Uterus (tissue), 3 donors: ENCODE measurements at regions not wholly inside any gene's neighbourhood (a gene's known extent, or its start where the extent isn't known, plus 50 kb on each side); places are given as distances from the start of the nearest gene placed in this dataset.

Experiments used
- DNase-seq, 2 donors: peaks; one replicate each; pipeline ENCODE4 v3.0.0-alpha.2; 2019 to 2020
- H3K27ac ChIP-seq, 2 donors: fragments of 200-600 bp; sonication (generic); 1 replicate in 1 of 2; 2 replicates in 1 of 2; pipeline ENCODE4 v1.5.1; 2016 to 2018
- H3K27me3 ChIP-seq, 2 donors: fragments of 200-600 bp; sonication (generic); one replicate each; pipeline ENCODE4 v1.5.1; 2018 to 2019; ENCODE audit warnings: control low read depth in 1 of 2
- H3K36me3 ChIP-seq, 2 donors: fragments of 200-600 bp; sonication (generic); one replicate each; pipeline ENCODE4 v1.5.1; 2019; ENCODE audit warnings: control low read depth in 1 of 2
- H3K4me1 ChIP-seq, 2 donors: fragments of 200-600 bp; sonication (generic); one replicate each; pipeline ENCODE4 v1.5.1; 2018 to 2019; ENCODE audit warnings: control low read depth in 1 of 2
- H3K4me3 ChIP-seq, 2 donors: fragments of 200-600 bp; sonication (generic); 1 replicate in 1 of 2; 2 replicates in 1 of 2; pipeline ENCODE4 v1.5.1; 2018 to 2019; ENCODE audit warnings: mild to moderate bottlenecking in 1 of 2
- H3K9me3 ChIP-seq, 2 donors: fragments of 200-600 bp; sonication (generic); one replicate each; pipeline ENCODE4 v1.5.1; 2019; ENCODE audit warnings: control low read depth in 1 of 2
- CTCF ChIP-seq, 4 experiments: fragments of 200-600 bp in 2 of 4; fragments of 450-650 bp in 2 of 4; sonication (generic) in 2 of 4; IDR thresholded peaks; one replicate each; pipeline ENCODE4 v1.5.1; 2016 to 2019; ENCODE audit warnings: antibody characterized with exemption in 4 of 4, mild to moderate bottlenecking in 2 of 4, moderate library complexity in 1 of 4
- POLR2A ChIP-seq, 2 donors: fragments of 450-650 bp; IDR thresholded peaks; one replicate each; pipeline ENCODE4 v1.6.1; 2016; ENCODE audit warnings: antibody characterized with exemption in 2 of 2, mild to moderate bottlenecking in 1 of 2, moderate library complexity in 1 of 2
- intact Hi-C: fragments of 100-400 bp; cut with DNase I; formaldehyde crosslinking; loops from one replicate; pipeline ENCODE4 v1.15.1; 2023; ENCODE audit warnings: low total_unique reads
- donor health status: DM: yes; HTN: yes; CAD: no.

- TF ChIP-seq POLR2A (IDR thresholded peaks at IDR 0.05) (no peak), CTCF (IDR thresholded peaks at IDR 0.05) (no peak)
- Histone ChIP-seq H3K4me3 (no peak overlapping the region), H3K9me3 (peaks cover 0 to 8% of the 10 kb centered on the region in 2 donors), H3K4me1 (no peaks in the 10 kb centered on the region), H3K36me3 (no peaks in the 10 kb centered on the region), H3K27ac (no peak overlapping the region), H3K27me3 (no peaks in the 10 kb centered on the region)
- DNase-seq = no peak
- intact Hi-C loops = no loop called here
Observed at GRCh38 chr4:119722670-119723069, 94.1 kb upstream of the PDE5A start.

DNA sequence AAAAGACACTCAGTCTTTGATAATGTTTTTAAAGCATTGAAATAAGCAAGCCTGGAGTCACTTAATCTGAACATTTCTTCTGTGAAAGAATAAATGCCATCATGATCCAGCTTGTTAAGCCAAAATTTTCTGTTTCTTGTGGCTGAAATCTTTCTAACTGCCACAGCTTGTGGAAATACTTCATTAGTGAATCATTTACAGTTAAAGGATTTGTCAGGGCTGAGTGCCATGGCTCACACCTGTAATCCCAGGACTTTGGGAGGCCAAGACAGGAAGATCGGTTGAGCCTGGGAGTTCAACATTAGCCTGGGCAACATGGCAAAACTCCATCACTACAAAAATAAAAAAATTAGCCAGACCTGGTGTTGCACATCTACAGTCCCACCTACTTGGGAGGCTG, 93.3 kb upstream of the PDE5A start:
- intact Hi-C loops = no loop called here
- H3K4me3 ChIP-seq = no peak overlapping the region
- no peak for DNase-seq
- no peaks in the 10 kb centered on the region for H3K4me1 ChIP-seq
- H3K27me3 ChIP-seq = no peaks in the 10 kb centered on the region
- no peak for TF ChIP-seq CTCF (IDR thresholded peaks at IDR 0.05)
- TF ChIP-seq POLR2A (IDR thresholded peaks at IDR 0.05) = no peak
- no peak overlapping the region for H3K27ac ChIP-seq
- peaks cover 0 to 8% of the 10 kb centered on the region in 2 donors for H3K9me3 ChIP-seq
- H3K36me3 ChIP-seq = no peaks in the 10 kb centered on the region

DNA sequence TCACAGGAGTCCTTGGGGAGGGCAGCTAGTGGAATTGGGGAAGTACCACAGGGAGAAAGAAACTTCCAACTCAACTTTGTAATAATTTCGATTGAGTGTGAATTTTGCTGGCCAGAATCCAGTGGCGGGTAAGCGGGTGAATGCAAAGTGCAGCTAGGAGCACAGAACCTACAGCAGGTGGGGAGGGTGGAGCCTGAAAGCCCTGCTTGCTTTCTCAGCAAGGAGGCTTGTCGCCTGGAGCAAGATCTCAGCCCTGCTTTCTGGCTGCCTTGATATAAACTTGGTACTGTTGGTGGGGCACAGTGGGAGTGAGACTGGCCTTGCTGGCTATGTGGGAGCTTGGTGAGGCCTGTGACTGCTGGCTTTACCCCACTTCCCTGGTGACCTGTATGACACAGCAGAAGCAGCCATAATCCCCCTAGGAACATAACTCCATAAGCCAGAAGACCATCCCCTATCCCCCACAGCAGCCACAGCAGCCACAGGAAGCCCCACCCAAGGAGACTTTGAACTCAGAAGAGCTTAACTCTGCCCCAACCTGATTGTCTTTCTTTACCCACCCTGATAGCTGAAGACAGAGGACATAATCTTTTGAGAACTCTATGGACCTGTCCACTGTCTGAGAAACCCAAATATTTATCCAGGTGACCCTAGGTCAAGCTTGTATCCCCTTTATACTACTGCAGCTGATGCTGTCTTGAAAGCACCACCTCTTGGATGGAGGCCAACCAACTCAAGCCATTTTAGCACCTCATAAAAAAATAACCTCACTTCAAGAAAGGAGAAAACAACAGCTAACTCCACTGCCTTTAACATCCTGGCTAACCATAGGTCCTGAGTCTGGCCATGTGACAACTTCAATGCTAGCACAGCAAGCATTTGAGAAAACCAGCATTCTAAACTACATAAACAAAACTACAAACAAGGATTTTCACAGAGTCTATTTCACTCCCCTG, 87.2 kb upstream of the PDE5A start:
- no peak for TF ChIP-seq CTCF (IDR thresholded peaks at IDR 0.05)
- no peak for TF ChIP-seq POLR2A (IDR thresholded peaks at IDR 0.05)
- peaks cover 0 to 8% of the 10 kb centered on the region in 2 donors for H3K9me3 ChIP-seq
- no peak overlapping the region for H3K4me3 ChIP-seq
- intact Hi-C loops = no loop called here
- H3K36me3 ChIP-seq = no peaks in the 10 kb centered on the region
- DNase-seq = no peak
- H3K27me3 ChIP-seq = no peaks in the 10 kb centered on the region
- H3K27ac ChIP-seq = no peak overlapping the region
- H3K4me1 ChIP-seq = no peaks in the 10 kb centered on the region

DNA sequence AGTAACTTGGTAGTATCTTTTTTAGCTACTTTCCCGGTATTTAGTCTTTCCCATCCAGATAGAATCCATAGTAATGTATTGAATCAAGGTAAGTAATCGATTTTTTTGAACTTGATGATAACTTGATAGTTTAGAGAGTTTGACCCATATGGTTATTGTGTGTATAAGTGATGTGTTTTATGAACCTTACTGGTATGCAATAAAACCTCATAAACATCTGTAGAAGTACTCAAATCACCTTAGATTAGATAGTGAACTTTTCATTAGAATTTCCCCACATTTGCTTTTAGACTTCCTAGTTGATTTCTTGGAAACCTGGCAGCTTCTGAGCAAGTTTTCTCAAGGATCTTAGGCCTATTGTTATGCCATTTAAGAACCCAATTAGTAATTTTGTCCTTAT, 80.8 kb upstream of the PDE5A start:
- Histone ChIP-seq H3K4me3 (no peak overlapping the region), H3K27me3 (no peaks in the 10 kb centered on the region), H3K9me3 (no peaks in the 10 kb centered on the region), H3K36me3 (no peaks in the 10 kb centered on the region), H3K4me1 (no peaks in the 10 kb centered on the region), H3K27ac (no peak overlapping the region)
- DNase-seq = no peak
- no peak for TF ChIP-seq POLR2A (IDR thresholded peaks at IDR 0.05)
- no peak for TF ChIP-seq CTCF (IDR thresholded peaks at IDR 0.05)
- intact Hi-C loops = no loop called here

- TF ChIP-seq POLR2A (IDR thresholded peaks at IDR 0.05) = no peak
- no peak for TF ChIP-seq CTCF (IDR thresholded peaks at IDR 0.05)
- no peaks in the 10 kb centered on the region for H3K9me3 ChIP-seq
- DNase-seq = no peak
- no peak overlapping the region for H3K4me3 ChIP-seq
- intact Hi-C loops = no loop called here
- no peaks in the 10 kb centered on the region for H3K27me3 ChIP-seq
- no peaks in the 10 kb centered on the region for H3K36me3 ChIP-seq
- H3K27ac ChIP-seq = no peak overlapping the region
- H3K4me1 ChIP-seq = no peaks in the 10 kb centered on the region
Observed at GRCh38 chr4:119707336-119707735, 78.7 kb upstream of the PDE5A start.
